GM21529 (cell line): ENCODE measurements at regions not wholly inside any gene's neighbourhood (a gene's known extent, or its start where the extent isn't known, plus 50 kb on each side); places are given as distances from the start of the nearest gene placed in this dataset.
"Not testable (repeated sequence)": the region's sequence is repeated elsewhere in the genome, so short reads cannot be mapped to it uniquely, and the experiment has no call there.

Experiments used
- ATAC-seq: cut with Tn5 transposase; IDR thresholded peaks from one replicate; pipeline ENCODE4 v1.9.1; 2021; ENCODE audit not compliant: unreplicated experiment

DNA sequence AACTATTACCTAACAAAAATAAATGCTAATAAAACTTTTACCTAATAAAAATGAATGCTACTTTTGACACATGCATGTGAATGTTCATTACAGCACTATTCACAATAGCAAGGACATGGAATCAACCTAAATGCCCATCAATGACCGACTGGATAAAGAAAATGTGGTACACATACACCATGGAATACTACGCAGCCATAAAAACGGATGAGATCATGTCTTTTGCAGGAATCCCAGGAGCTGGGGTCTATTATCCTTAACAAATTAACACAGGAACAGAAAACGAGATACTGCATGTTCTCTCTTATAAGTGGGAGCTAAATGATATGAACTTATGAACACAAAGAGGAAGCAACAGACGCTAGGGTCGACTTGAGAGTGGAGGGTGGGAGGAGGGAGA, 88.1 kb upstream of the FAM204A start:
- ATAC-seq: no peak

DNA sequence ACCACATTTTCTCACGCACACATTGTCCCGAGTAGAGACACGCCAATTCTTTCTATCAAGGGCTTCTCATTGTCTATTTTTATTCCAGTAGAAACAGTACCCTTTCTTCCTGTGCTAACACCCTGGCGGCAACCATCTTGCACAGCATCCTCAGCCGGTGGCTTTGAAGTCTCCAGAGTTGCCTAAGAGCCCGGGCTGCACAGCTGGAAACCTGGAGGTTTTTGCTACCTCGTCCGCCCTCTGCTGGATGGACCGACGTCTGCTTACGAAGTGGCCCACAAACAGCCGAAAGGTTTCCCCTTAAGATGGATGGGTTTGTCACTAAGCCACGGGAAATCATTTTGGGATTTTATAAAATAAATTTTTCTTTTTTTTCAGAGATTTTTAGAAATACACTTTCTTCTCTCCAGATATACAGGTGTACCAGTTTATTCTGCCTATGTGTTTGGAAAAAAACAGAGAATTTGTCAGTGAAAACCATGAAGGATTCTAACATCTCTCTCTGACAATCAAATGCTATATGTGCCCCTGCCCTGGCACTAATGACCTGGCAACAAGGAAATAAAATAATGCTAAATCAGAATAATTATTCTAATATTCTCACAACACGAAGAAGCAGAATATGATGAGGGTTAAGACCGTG, 81.8 kb upstream of the FAM204A start:
- peak; percentile 93 for ATAC-seq

DNA sequence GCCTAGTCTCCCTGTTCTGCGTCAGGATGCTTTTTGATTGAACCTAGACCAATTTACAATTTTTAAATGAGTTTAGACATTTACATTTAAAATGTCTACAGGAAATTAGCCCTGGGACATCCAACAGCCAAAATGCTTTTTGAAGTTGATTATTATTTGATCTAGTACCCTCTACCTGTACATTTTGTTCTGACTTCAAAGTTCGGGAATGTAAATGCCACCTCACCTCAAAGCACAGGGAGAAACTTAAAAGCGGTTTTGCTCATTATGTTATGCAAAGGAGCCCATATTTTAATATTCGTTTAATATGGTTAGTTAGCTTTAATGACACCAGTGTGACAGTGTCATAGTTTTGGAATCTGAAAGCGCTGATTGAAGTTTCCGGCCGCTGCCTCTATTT, 80.1 kb upstream of the FAM204A start:
- no peak for ATAC-seq

DNA sequence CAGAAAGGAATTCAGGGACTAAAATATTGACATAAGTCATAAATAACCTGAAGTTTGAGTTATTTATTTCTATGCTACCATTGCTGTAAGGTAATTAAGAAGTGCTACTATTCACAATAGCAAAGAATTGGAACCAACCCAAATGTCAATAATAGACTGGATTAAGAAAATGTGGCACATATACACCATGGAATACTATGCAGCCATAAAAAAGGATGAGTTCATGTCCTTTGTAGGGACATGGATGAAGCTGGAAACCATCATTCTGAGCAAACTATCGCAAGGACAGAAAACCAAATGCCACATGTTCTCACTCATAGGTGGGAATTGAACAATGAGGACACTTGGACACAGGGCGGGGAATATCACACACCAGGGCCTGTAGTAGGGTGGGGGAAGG, 77.9 kb upstream of the FAM204A start:
- ATAC-seq: not testable (repeated sequence)

DNA sequence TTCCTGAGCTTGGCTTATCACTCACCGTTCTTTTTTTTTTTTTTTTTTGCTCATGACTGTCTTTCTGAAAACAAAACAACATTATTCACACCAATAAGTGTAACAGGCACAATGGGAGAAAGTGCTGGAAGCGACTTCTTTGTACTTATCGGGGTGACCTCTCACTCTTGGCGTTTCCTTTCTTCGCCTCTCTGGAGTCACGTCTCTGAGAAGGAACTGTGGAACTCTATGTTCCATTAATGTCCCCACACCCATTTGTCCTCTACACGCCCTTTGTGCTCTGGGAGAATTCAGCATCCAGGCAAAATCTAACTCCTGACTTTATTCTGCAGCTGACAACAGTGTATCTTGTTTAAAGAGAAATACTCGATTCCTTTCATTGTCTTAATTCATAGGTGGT, 70.8 kb upstream of the FAM204A start:
- no peak for ATAC-seq

DNA sequence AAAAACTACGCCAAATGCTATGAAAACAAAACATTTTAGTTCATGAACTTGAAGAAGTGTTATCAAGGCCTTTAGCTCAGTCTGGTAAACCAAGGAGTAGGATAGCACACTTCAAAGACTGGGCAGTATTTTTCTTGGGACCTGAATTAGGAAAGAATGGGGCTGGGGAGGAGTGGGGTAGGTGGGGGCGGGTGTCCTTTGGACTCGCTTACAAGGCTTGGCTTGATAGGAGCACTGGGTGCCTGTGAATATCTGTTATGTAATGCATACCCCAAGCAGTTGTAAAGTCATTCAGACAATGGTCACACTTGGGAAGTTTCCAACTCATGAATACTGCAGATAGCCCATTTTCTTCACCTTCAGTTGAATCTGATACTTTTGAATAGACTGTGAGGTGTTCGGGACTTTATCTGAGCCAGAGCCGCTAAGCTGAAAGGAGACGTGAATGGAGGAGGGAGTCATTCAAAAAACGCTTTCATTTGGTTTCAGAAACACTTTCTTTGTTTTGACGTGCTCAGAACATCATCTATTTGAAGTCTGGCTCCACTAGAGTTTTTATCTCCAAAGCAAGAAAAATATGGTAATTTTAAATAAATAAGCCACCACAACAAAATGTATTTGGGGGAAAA, 70.1 kb upstream of the FAM204A start:
- ATAC-seq: no peak

DNA sequence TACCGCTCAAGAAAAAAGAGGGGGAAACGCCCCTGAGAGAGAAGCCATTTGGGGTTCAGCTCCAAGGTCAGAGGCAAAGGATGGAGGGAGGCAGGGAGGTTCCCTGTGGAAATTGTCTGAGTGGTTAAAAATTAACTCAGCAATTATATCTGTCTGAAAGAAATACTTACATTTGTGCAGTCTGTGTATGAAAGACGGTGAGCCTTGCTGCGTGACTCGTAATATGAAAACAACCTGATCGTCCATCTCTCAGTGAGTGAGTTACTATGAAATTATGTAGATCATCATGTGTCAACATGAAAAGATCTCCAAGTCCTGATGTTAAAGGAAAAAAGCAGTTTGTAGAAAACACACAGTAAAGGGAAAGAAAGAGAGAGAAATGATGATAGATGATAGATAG, 67.2 kb upstream of the FAM204A start:
- no peak for ATAC-seq

DNA sequence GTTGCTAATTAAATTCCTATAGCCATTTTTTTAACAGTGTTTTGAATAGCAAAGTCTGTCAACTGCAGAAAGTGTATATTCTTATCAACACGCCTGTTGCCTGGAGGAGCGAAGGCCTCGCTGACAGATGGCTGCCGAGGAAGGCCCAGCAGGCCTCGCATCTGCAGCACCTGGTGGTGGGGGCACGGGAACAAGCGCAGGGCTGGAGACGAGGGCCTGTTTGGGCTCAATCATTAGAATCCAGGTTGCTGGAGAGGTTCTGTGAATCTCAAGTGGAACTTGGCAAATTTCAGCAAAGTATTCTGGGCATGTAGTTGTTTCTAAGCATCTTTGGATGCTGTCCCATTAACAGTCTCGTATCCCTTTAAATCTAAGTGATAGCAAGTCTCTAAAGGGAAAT, 66.1 kb upstream of the FAM204A start:
- ATAC-seq: no peak

DNA sequence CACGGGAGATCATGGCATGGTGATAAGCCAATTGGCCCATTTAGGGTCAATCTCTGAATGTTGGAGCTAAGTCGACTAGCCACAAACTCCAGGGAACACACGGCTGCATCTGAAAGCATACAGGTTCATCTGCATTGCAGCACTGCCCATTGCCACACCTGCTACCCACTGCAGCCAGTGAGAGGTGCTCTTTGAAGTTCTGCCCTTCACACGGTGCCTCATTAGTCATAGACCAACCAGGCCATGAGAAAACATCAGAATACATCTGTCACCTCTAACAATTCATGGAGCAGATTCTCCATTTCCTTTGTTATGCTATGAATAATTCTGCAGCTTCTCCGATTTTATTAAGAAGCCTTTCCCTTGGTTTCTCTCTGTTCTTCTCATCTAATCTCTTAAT, 65.7 kb upstream of the FAM204A start:
- no peak for ATAC-seq

DNA sequence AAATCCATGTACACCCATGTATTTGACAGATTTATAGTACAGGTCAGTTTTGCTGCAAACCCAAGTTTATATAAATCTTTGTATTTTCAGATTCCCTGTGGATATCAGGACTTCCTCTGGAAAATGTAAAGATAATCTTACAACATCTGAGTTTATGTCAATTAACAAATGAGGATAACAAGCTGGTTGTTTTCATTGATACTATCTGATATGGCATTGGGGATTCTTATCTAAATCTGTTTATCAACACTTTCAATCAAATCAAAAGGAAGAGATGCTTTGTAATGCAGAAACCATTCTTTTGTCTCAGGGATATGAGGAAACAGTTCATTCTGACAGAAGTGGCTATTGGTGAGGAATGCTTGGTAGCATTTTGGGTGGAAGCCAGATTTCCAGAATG, 64.9 kb upstream of the FAM204A start:
- no peak for ATAC-seq

DNA sequence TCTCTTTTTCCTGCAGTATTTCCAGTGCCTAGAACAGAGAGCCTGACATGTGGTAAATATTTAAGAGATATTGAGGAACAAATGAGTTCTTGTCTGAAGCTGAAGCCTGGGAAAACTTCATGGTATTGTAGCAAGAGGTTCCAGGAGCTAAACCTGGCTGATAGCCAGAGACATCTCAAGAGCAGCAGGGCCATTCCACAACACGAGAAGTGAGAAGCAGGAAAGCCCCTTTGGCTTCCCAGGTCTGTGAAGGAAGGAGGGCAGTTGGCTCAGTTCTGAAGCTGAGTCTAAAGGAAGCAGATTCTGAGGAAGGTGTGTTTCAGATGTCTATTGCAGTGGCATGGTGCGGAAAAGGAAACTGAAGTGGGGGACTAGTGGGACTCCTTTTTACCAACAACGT, 63.8 kb upstream of the FAM204A start:
- no peak for ATAC-seq

DNA sequence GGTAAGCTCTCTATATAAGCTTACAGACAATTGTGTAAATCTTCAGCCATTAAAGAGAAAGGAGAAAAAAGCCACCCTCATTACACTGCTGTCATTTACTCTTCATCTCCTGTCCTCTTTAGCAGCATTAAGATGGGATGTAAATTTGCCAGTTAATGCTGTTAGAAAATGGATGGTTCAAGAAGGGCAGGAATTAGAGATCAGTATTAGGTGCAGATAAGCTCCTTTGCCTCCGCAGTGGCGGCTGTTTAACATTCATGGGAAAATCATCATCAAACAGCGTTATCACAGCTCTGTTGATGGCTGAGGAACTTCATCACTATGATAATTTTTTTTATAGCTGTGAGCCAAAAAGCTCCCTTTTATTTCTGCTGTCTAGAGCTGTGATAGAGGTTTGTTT, 61.8 kb upstream of the FAM204A start:
- no peak for ATAC-seq

DNA sequence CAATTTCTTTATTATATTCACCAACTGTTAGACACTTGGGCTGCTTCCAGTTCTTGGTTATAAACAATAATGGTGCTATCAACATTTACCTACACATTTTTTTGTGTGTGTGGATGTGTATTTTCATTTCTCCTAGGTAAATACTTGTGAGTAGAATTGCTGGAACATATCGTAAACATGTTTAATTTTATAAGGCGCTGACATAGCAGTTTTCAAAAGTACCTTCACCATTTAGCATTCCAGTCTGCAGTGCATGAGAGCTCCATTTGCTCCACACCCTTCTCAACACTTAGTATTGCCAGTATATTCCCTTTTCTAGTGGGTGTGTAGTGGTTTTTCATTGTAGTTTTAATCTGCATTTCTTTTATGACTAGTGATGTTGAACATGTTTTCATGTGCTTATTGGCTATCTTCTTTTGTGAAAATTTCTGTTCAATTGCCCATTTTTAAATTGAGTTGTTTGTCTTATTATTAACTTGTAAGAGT, 59.6 kb upstream of the FAM204A start:
- ATAC-seq: no peak

DNA sequence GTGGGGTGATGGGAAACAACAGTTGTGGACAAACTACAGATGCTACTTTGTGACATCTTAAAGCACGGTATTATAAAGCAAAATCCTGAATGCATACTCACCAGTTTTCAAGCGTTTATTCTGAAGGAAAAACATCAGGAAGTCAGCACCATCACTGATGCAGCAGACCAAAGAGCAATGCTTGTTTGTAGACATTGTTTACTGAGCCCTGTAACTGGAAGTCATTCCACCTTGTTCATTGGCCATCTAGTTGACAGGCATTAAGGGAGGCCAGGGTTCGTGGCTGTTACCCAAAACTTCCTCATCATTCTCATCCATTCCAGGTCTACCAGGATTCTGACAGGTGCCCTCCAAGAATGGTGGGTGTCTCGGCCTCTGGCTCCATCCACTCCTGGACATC, 55.3 kb upstream of the FAM204A start:
- no peak for ATAC-seq

DNA sequence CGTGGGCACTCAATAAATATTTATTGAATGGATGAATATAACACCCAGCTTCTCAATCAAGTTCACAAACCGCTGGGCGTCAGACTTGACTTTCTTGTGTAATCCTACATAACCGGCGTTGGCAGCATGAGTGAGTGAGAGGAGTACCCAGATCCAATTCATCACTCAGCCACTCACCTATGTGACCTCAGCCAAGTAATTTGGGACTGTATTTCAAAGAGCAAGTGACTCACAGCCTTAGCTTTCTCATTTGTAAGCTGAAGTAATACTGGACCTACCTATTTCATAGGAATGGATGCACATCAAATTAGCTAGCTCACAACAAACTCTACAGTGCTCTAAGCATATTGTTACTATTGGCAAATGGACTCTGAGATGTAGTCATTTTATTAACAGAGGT, 53.8 kb upstream of the FAM204A start:
- no peak for ATAC-seq

DNA sequence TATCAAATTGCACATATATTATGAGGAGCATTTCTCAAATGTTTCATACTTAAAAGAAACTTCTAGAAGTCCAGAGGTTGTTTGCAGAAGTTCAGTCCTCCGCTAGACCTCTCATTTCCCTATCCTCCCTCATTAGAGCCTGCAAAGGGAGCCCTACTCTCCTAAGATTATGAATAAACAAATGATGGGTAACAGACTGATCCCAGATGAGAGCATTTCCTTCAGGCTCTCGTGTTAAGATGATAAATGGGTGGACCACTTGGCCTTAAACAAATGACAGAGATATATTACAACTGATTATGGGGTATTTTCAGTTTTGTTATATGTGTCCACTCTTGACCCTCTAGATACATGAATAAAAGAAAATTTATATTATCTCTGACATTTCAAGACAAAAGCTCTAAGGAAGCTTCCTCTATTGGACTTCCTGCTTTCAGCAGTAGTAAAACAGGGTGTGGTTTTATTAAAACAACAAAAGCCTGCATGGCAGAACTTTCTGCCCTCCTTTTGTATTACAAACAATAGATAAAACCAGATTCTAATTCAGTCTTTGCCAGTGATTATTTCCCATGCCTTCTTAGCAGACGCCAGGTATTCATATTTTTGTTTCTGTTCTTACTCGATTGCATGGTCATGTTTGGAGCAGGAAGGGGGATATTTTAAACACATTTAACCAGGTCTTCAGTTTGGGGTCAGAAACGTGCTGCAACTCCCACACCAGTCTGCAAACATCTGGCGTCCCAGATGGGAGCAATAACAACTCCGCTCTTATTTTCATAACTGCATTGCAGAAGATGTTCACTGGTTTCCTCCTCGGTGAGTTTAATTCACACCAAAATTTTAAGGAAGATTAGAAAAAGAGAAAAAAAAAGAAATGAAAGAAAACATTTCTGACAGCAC, 52.4 kb upstream of the FAM204A start:
- no peak for ATAC-seq

DNA sequence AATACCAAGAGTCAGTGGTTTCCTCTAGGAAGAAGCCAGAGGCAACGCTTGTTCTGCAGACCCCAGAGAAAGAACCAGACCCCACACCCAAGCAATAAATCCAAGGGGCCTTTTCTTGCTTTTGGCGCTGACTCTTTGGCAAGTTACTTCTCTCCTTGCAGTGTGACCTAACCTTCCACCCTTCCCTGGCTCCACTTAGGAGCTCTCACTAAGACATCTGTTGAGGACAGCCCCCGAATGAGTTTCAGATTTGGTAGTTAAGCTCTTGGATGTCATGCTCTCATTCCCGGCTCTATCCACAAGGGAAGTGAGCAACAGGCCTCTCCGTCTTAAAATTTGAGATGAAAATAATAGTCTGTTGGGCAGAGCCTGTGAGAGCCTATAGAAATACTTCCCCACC, 50.6 kb upstream of the FAM204A start:
- no peak for ATAC-seq
